Astrocyte (in vitro differentiated cells and primary cell): ENCODE measurements at regions not wholly inside any gene's neighbourhood (a gene's known extent, or its start where the extent isn't known, plus 50 kb on each side); places are given as distances from the start of the nearest gene placed in this dataset.

Experiments
- DNase-seq: peaks from one replicate; pipeline ENCODE4 v3.0.0-alpha.2; 2010; ENCODE audit warnings: low read depth
- FAIRE-seq: peaks from 2 replicates; lab custom pipeline; 2011; peaks lifted over from hg19 to GRCh38; lab: Jason Lieb, UNC
- H2AFZ ChIP-seq: 2 replicates; pipeline ENCODE4 v1.6.0; 2012; ENCODE audit warnings: low read depth, low read length, inconsistent platforms
- H3K27ac ChIP-seq: 2 replicates; pipeline ENCODE4 v1.5.1; 2011; ENCODE audit warnings: low read depth, low read length, inconsistent platforms
- H3K27me3 ChIP-seq: 2 replicates; pipeline ENCODE4 v1.6.0; 2011; ENCODE audit warnings: low read length, inconsistent platforms; ENCODE audit not compliant: insufficient read depth
- H3K36me3 ChIP-seq: 2 replicates; pipeline ENCODE4 v1.5.1; 2011; ENCODE audit warnings: low read length, inconsistent platforms; ENCODE audit not compliant: insufficient read depth
- H3K4me1 ChIP-seq: 2 replicates; pipeline ENCODE4 v1.5.1; 2011; ENCODE audit warnings: low read length, inconsistent platforms; ENCODE audit not compliant: insufficient read depth
- H3K4me2 ChIP-seq: 2 replicates; pipeline ENCODE4 v1.6.0; 2012; ENCODE audit warnings: low read length, inconsistent platforms
- H3K4me3 ChIP-seq: 2 replicates; pipeline ENCODE4 v1.5.1; 2011; ENCODE audit warnings: low read depth, mild to moderate bottlenecking, low read length, inconsistent platforms; ENCODE audit not compliant: insufficient read depth
- H3K79me2 ChIP-seq: 2 replicates; pipeline ENCODE4 v1.6.0; 2012; ENCODE audit warnings: mild to moderate bottlenecking, low read length, inconsistent platforms; ENCODE audit not compliant: insufficient read depth
- H3K9ac ChIP-seq: 2 replicates; pipeline ENCODE4 v1.6.0; 2012; ENCODE audit warnings: mild to moderate bottlenecking, low read length, inconsistent platforms
- H3K9me3 ChIP-seq: 2 replicates; pipeline ENCODE4 v1.5.1; 2012; ENCODE audit warnings: low read depth, mild to moderate bottlenecking, low read length, inconsistent platforms; ENCODE audit not compliant: insufficient read depth
- H4K20me1 ChIP-seq: 2 replicates; pipeline ENCODE4 v1.6.0; 2012; ENCODE audit warnings: low read length, inconsistent platforms; ENCODE audit not compliant: insufficient read depth
- H3K27ac Mint-ChIP-seq: one replicate; pipeline ENCODE4 v1.8.0; 2021; ENCODE audit warnings: mild to moderate bottlenecking, mixed read lengths; ENCODE audit not compliant: unreplicated experiment
- H3K27me3 Mint-ChIP-seq: one replicate; pipeline ENCODE4 v1.8.0; 2021; ENCODE audit warnings: low read depth, mixed read lengths; ENCODE audit not compliant: unreplicated experiment
- H3K36me3 Mint-ChIP-seq: one replicate; pipeline ENCODE4 v1.8.0; 2021; ENCODE audit warnings: low read depth, mixed read lengths; ENCODE audit not compliant: unreplicated experiment
- H3K4me1 Mint-ChIP-seq: one replicate; pipeline ENCODE4 v1.8.0; 2021; ENCODE audit warnings: low read depth, mixed read lengths; ENCODE audit not compliant: unreplicated experiment
- H3K4me3 Mint-ChIP-seq: one replicate; pipeline ENCODE4 v1.8.0; 2021; ENCODE audit warnings: mild to moderate bottlenecking, moderate library complexity, mixed read lengths; ENCODE audit not compliant: unreplicated experiment
- H3K9me3 Mint-ChIP-seq: one replicate; pipeline ENCODE4 v1.8.0; 2021; ENCODE audit warnings: mild to moderate bottlenecking, mixed read lengths; ENCODE audit not compliant: unreplicated experiment
- EZH2 ChIP-seq: IDR thresholded peaks from 2 replicates; pipeline ENCODE4 v1.6.1; 2012; ENCODE audit warnings: mild to moderate bottlenecking, low read length, inconsistent platforms; ENCODE audit not compliant: insufficient read depth
- TF ChIP-seq, protein P1 (sequence below): IDR thresholded peaks from 2 replicates; pipeline ENCODE4 v1.5.1; 2011; ENCODE audit warnings: low read depth, mild to moderate bottlenecking, inconsistent platforms, low read length, moderate library complexity; ENCODE audit not compliant: insufficient read depth

DNA sequence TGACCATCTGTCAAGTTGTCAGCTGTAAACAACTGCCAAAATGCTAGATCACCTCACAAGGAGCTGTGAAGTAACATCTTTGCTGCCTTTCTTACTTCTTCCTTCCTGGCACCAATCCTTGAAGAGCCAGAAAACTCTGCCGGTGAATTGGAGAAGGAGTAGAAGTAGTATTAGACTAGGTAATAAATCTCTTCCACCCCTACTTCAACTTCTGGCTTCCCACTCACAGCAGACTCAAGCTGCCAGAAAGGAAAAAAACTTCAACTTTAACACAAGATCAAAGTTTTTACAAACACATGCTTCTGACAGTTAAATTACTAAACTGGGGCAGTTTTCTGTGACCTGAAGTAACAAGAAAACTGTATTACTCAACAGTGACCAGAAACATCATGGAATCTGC is 164.7 kb upstream of the SLC7A11 start:
- TF ChIP-seq EZH2, result no peak
- TF ChIP-seq, protein P1, sequence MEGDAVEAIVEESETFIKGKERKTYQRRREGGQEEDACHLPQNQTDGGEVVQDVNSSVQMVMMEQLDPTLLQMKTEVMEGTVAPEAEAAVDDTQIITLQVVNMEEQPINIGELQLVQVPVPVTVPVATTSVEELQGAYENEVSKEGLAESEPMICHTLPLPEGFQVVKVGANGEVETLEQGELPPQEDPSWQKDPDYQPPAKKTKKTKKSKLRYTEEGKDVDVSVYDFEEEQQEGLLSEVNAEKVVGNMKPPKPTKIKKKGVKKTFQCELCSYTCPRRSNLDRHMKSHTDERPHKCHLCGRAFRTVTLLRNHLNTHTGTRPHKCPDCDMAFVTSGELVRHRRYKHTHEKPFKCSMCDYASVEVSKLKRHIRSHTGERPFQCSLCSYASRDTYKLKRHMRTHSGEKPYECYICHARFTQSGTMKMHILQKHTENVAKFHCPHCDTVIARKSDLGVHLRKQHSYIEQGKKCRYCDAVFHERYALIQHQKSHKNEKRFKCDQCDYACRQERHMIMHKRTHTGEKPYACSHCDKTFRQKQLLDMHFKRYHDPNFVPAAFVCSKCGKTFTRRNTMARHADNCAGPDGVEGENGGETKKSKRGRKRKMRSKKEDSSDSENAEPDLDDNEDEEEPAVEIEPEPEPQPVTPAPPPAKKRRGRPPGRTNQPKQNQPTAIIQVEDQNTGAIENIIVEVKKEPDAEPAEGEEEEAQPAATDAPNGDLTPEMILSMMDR, result no peak
- FAIRE-seq (peak; percentile 23), DNase-seq (peak; percentile 10)
- H3K27ac Mint-ChIP-seq, result no peak overlapping the region
- Histone ChIP-seq H3K27me3 (no peaks in the 10 kb centered on the region), H3K9me3 (no peaks in the 10 kb centered on the region), H3K4me3 (no peak overlapping the region), H3K4me1 (no peaks in the 10 kb centered on the region), H2AFZ (no peak overlapping the region), H3K36me3 (no peaks in the 10 kb centered on the region), H4K20me1 (no peaks in the 10 kb centered on the region), H3K4me2 (no peak overlapping the region), H3K27ac (no peak overlapping the region), H3K9ac (no peak overlapping the region), H3K79me2 (no peaks in the 10 kb centered on the region)
- no peaks in the 10 kb centered on the region for H3K27me3 Mint-ChIP-seq
- no peak overlapping the region for H3K4me3 Mint-ChIP-seq
- H3K4me1 Mint-ChIP-seq, result peaks cover 4% of the 10 kb centered on the region
- H3K9me3 Mint-ChIP-seq, result no peaks in the 10 kb centered on the region
- H3K36me3 Mint-ChIP-seq, result no peaks in the 10 kb centered on the region

- Mint-ChIP-seq H3K4me3 (no peak overlapping the region), H3K4me1 (peaks cover 4% of the 10 kb centered on the region), H3K9me3 (no peaks in the 10 kb centered on the region), H3K36me3 (no peaks in the 10 kb centered on the region), H3K27me3 (no peaks in the 10 kb centered on the region), H3K27ac (no peak overlapping the region)
- FAIRE-seq (no peak), DNase-seq (peak; percentile 51)
- Histone ChIP-seq H3K79me2 (no peaks in the 10 kb centered on the region), H3K4me2 (no peak overlapping the region), H3K9ac (no peak overlapping the region), H4K20me1 (no peaks in the 10 kb centered on the region), H3K36me3 (no peaks in the 10 kb centered on the region), H3K4me1 (no peaks in the 10 kb centered on the region), H2AFZ (no peak overlapping the region), H3K27ac (no peak overlapping the region), H3K27me3 (no peaks in the 10 kb centered on the region), H3K4me3 (no peak overlapping the region), H3K9me3 (no peaks in the 10 kb centered on the region)
- TF ChIP-seq, protein P1, result no peak
- TF ChIP-seq EZH2, result no peak
Measured at GRCh38 chr4:138405934-138406567, 163.9 kb upstream of the SLC7A11 start.

GRCh38 chr4:138405466-138405891 is 163.3 kb upstream of the SLC7A11 start:
- no peaks in the 10 kb centered on the region for H3K27me3 ChIP-seq
- H3K9ac ChIP-seq, result no peak overlapping the region
- no peak for FAIRE-seq
- no peak overlapping the region for H3K27ac Mint-ChIP-seq
- no peak overlapping the region for H3K27ac ChIP-seq
- no peak overlapping the region for H3K4me3 Mint-ChIP-seq
- H3K27me3 Mint-ChIP-seq, result no peaks in the 10 kb centered on the region
- H4K20me1 ChIP-seq, result no peaks in the 10 kb centered on the region
- H2AFZ ChIP-seq, result no peak overlapping the region
- H3K79me2 ChIP-seq, result no peaks in the 10 kb centered on the region
- H3K36me3 ChIP-seq, result no peaks in the 10 kb centered on the region
- no peak overlapping the region for H3K4me3 ChIP-seq
- H3K4me1 Mint-ChIP-seq, result peaks cover 4% of the 10 kb centered on the region
- TF ChIP-seq EZH2, result no peak
- TF ChIP-seq, protein P1, result no peak
- H3K4me2 ChIP-seq, result no peak overlapping the region
- no peaks in the 10 kb centered on the region for H3K9me3 Mint-ChIP-seq
- no peaks in the 10 kb centered on the region for H3K36me3 Mint-ChIP-seq
- H3K9me3 ChIP-seq, result no peaks in the 10 kb centered on the region
- no peaks in the 10 kb centered on the region for H3K4me1 ChIP-seq
- peak; percentile 15 for DNase-seq
